Nephron progenitor cell (in vitro differentiated cells): ENCODE measurements at regions not wholly inside any gene's neighbourhood (a gene's known extent, or its start where the extent isn't known, plus 50 kb on each side); places are given as distances from the start of the nearest gene placed in this dataset.

Experiments used
- DNase-seq: peaks from one replicate; pipeline ENCODE4 v3.0.0; 2021
- H3K27ac Mint-ChIP-seq: 2 replicates; pipeline ENCODE4 v1.8.0; 2021; ENCODE audit warnings: mild to moderate bottlenecking, moderate library complexity, mixed read lengths
- H3K27me3 Mint-ChIP-seq: 2 replicates; pipeline ENCODE4 v1.8.0; 2021; ENCODE audit warnings: mild to moderate bottlenecking, low read depth, mixed read lengths; ENCODE audit not compliant: poor library complexity
- H3K36me3 Mint-ChIP-seq: 2 replicates; pipeline ENCODE4 v1.8.0; 2021; ENCODE audit warnings: low read depth, mixed read lengths
- H3K4me1 Mint-ChIP-seq: 2 replicates; pipeline ENCODE4 v1.8.0; 2021; ENCODE audit warnings: mixed read lengths
- H3K4me3 Mint-ChIP-seq: 2 replicates; pipeline ENCODE4 v1.8.0; 2021; ENCODE audit warnings: mild to moderate bottlenecking, moderate library complexity, mixed read lengths
- H3K9me3 Mint-ChIP-seq: 2 replicates; pipeline ENCODE4 v1.8.0; 2021; ENCODE audit warnings: mild to moderate bottlenecking, moderate library complexity, mixed read lengths
- CTCF ChIP-seq: fragments of 200-600 bp; sonication (generic); IDR thresholded peaks from 2 replicates; pipeline ENCODE4 v1.5.0; 2021; ENCODE audit warnings: antibody characterized with exemption

GRCh38 chr12:27186022-27186839, 57.9 kb upstream of the STK38L start:
- H3K9me3 Mint-ChIP-seq, result no peaks in the 10 kb centered on the region
- H3K4me1 Mint-ChIP-seq, result no peaks in the 10 kb centered on the region
- no peak for TF ChIP-seq CTCF
- no peak overlapping the region for H3K4me3 Mint-ChIP-seq
- no peak overlapping the region for H3K27ac Mint-ChIP-seq
- peaks cover 11% of the 10 kb centered on the region for H3K27me3 Mint-ChIP-seq
- DNase-seq, result no peak
- no peaks in the 10 kb centered on the region for H3K36me3 Mint-ChIP-seq

- H3K27ac Mint-ChIP-seq, result no peak overlapping the region
- no peaks in the 10 kb centered on the region for H3K36me3 Mint-ChIP-seq
- no peaks in the 10 kb centered on the region for H3K4me1 Mint-ChIP-seq
- no peak overlapping the region for H3K4me3 Mint-ChIP-seq
- H3K27me3 Mint-ChIP-seq, result peaks cover 19% of the 10 kb centered on the region
- no peaks in the 10 kb centered on the region for H3K9me3 Mint-ChIP-seq
- no peak for TF ChIP-seq CTCF
- no peak for DNase-seq
Observed at GRCh38 chr12:27187697-27188096, 56.4 kb upstream of the STK38L start.

GRCh38 chr12:27190761-27191160, 53.3 kb upstream of the STK38L start:
- Mint-ChIP-seq H3K36me3 (no peaks in the 10 kb centered on the region), H3K9me3 (no peaks in the 10 kb centered on the region), H3K4me3 (no peak overlapping the region), H3K4me1 (peaks cover 4% of the 10 kb centered on the region), H3K27me3 (peaks cover 16% of the 10 kb centered on the region), H3K27ac (no peak overlapping the region)
- no peak for DNase-seq
- TF ChIP-seq CTCF, result no peak

GRCh38 chr12:27191531-27191930, 52.6 kb upstream of the STK38L start:
- no peak for TF ChIP-seq CTCF
- Mint-ChIP-seq H3K36me3 (no peaks in the 10 kb centered on the region), H3K9me3 (no peaks in the 10 kb centered on the region), H3K27ac (no peak overlapping the region), H3K4me1 (peaks cover 4% of the 10 kb centered on the region), H3K4me3 (no peak overlapping the region), H3K27me3 (peaks cover 16% of the 10 kb centered on the region)
- no peak for DNase-seq

GRCh38 chr12:27192118-27192802, 51.8 kb upstream of the STK38L start:
- Mint-ChIP-seq H3K36me3 (no peaks in the 10 kb centered on the region), H3K4me3 (no peak overlapping the region), H3K9me3 (no peaks in the 10 kb centered on the region), H3K4me1 (peaks cover 4% of the 10 kb centered on the region), H3K27me3 (peaks cover 16% of the 10 kb centered on the region), H3K27ac (no peak overlapping the region)
- TF ChIP-seq CTCF, result no peak
- DNase-seq, result no peak
